Activated CD8-positive, alpha-beta memory T cell treated with anti-CD3 and anti-CD28 coated beads for 1 hour (primary cell): ENCODE measurements at regions not wholly inside any gene's neighbourhood (a gene's known extent, or its start where the extent isn't known, plus 50 kb on each side); places are given as distances from the start of the nearest gene placed in this dataset.
A peak's percentile ranks its signal among the peaks of the same experiment; 100 is the strongest.
"Not testable (repeated sequence)": the region's sequence is repeated elsewhere in the genome, so short reads cannot be mapped to it uniquely, and the experiment has no call there.

Experiments used
- DNase-seq, 2 donors: peaks; one replicate each; pipeline ENCODE4 v3.0.0-alpha.2; 2020; ENCODE audit warnings: low read depth in 1 of 2; ENCODE audit errors: extremely low read depth in 1 of 2

GRCh38 chr15:84409357-84409756 is 173.8 kb downstream of the GOLGA6L4 start:
- not testable (repeated sequence) for DNase-seq

GRCh38 chr15:84421513-84422181 is 179.2 kb upstream of the ZSCAN2 start:
- not testable (repeated sequence) for DNase-seq

- not testable (repeated sequence) for DNase-seq
Measured at GRCh38 chr15:84425327-84425726, 175.5 kb upstream of the ZSCAN2 start.

GRCh38 chr15:84473305-84473877 is 127.4 kb upstream of the ZSCAN2 start:
- DNase-seq, result not testable (repeated sequence)

GRCh38 chr15:84476364-84477033 is 124.3 kb upstream of the ZSCAN2 start:
- DNase-seq, result not testable (repeated sequence)

GRCh38 chr15:84477550-84477949 is 123.3 kb upstream of the ZSCAN2 start:
- DNase-seq, result not testable (repeated sequence)

GRCh38 chr15:84480174-84480681 is 120.6 kb upstream of the ZSCAN2 start:
- not testable (repeated sequence) for DNase-seq

GRCh38 chr15:84483859-84484258 is 117.0 kb upstream of the ZSCAN2 start:
- DNase-seq, result not testable (repeated sequence)

GRCh38 chr15:84500165-84500889 is 100.5 kb upstream of the ZSCAN2 start:
- DNase-seq, result peak in 1 of 2 donors; percentile 14

GRCh38 chr15:84503101-84503500 is 97.7 kb upstream of the ZSCAN2 start:
- DNase-seq, result not testable (repeated sequence)

- not testable (repeated sequence) for DNase-seq
Measured at GRCh38 chr15:84505552-84505951, 95.3 kb upstream of the ZSCAN2 start.

- DNase-seq, result not testable (repeated sequence)
Measured at GRCh38 chr15:84512324-84512723, 88.5 kb upstream of the ZSCAN2 start.

GRCh38 chr15:84516773-84517172 is 84.0 kb upstream of the ZSCAN2 start:
- not testable (repeated sequence) for DNase-seq

GRCh38 chr15:84525491-84526344 is 75.1 kb upstream of the ZSCAN2 start:
- DNase-seq, result not testable (repeated sequence)

- DNase-seq, result not testable (repeated sequence)
Measured at GRCh38 chr15:84530751-84531150, 70.1 kb upstream of the ZSCAN2 start.

- not testable (repeated sequence) for DNase-seq
Measured at GRCh38 chr15:84531223-84531622, 69.6 kb upstream of the ZSCAN2 start.

GRCh38 chr15:84531709-84532367 is 69.0 kb upstream of the ZSCAN2 start:
- DNase-seq, result not testable (repeated sequence)

GRCh38 chr15:84533705-84534104 is 67.1 kb upstream of the ZSCAN2 start:
- DNase-seq, result not testable (repeated sequence)

GRCh38 chr15:84534561-84535235 is 66.1 kb upstream of the ZSCAN2 start:
- not testable (repeated sequence) for DNase-seq
